Ovary (tissue), 7 donors: ENCODE measurements at regions not wholly inside any gene's neighbourhood (a gene's known extent, or its start where the extent isn't known, plus 50 kb on each side); places are given as distances from the start of the nearest gene placed in this dataset.

ENCODE experiments used
- DNase-seq, 5 donors: peaks; one replicate each; pipeline ENCODE4 v3.0.0-alpha.2; 2019 to 2020
- H3K27ac ChIP-seq, 2 donors: fragments of 200-600 bp; one replicate each; pipeline versions ENCODE4 v1.5.1 to v1.8.0; 2019 to 2022
- H3K27me3 ChIP-seq: fragments of 200-600 bp; one replicate; pipeline ENCODE4 v1.8.0; 2022
- H3K36me3 ChIP-seq: fragments of 200-600 bp; sonication (generic); one replicate; pipeline ENCODE4 v1.5.1; 2019
- H3K4me1 ChIP-seq: one replicate; pipeline ENCODE4 v1.8.1; 2013; ENCODE audit warnings: mild to moderate bottlenecking, moderate library complexity; ENCODE audit not compliant: insufficient read depth
- H3K4me3 ChIP-seq: fragments of 200-600 bp; sonication (generic); one replicate; pipeline ENCODE4 v1.5.1; 2017
- H3K9me3 ChIP-seq, 2 donors: fragments of 200-600 bp in 1 of 2; sonication (generic) in 1 of 2; one replicate each; pipeline versions ENCODE4 v1.5.1 to v1.8.1; 2013 to 2019; ENCODE audit warnings: mild to moderate bottlenecking in 1 of 2, moderate library complexity in 1 of 2
- EP300 ChIP-seq: sonication (generic); formaldehyde crosslinking; IDR thresholded peaks from one replicate; pipeline ENCODE4 v1.6.1; 2017; ENCODE audit warnings: antibody characterized with exemption
- POLR2A ChIP-seq: fragments of 450-650 bp; IDR thresholded peaks from one replicate; pipeline ENCODE4 v1.6.1; 2017; ENCODE audit warnings: antibody characterized with exemption, mild to moderate bottlenecking, moderate library complexity
- WGBS, 3 donors: extraction: QIAGEN DNeasy Blood & Tissue Kit in 1 of 3; methylation state at CpG; one replicate each; pipeline versions ENCODE4 v1.1.5 to v1.1.7; 2013 to 2017; 5-methylcytosine and 5-hydroxymethylcytosine counted together
- intact Hi-C, 4 donors: fragments of 100-400 bp; cut with DNase I; formaldehyde crosslinking; loops; one replicate each; pipeline versions ENCODE4 v1.11.0 to v1.15.1; 2022 to 2023
- TF ChIP-seq, protein P1 (sequence below), 3 donors: fragments of 450-650 bp in 2 of 3; fragments of 200-600 bp in 1 of 3; IDR thresholded peaks; one replicate each; pipeline versions ENCODE4 v1.5.1 to v1.8.0; 2016 to 2022; ENCODE audit warnings: antibody characterized with exemption in 3 of 3, mild to moderate bottlenecking in 1 of 3
- donor health status: DM: no; HTN: no; CAD: no; lungs with moderate emphysema.
- donor health status: DM: no; HTN: no; CAD: no.
- donor health status: Bipolar disorder and iron deficiency.
- donor health status: DM: no; HTN: no; CAD: no.
- donor health status: DM: yes; HTN: yes; CAD: no.

DNA sequence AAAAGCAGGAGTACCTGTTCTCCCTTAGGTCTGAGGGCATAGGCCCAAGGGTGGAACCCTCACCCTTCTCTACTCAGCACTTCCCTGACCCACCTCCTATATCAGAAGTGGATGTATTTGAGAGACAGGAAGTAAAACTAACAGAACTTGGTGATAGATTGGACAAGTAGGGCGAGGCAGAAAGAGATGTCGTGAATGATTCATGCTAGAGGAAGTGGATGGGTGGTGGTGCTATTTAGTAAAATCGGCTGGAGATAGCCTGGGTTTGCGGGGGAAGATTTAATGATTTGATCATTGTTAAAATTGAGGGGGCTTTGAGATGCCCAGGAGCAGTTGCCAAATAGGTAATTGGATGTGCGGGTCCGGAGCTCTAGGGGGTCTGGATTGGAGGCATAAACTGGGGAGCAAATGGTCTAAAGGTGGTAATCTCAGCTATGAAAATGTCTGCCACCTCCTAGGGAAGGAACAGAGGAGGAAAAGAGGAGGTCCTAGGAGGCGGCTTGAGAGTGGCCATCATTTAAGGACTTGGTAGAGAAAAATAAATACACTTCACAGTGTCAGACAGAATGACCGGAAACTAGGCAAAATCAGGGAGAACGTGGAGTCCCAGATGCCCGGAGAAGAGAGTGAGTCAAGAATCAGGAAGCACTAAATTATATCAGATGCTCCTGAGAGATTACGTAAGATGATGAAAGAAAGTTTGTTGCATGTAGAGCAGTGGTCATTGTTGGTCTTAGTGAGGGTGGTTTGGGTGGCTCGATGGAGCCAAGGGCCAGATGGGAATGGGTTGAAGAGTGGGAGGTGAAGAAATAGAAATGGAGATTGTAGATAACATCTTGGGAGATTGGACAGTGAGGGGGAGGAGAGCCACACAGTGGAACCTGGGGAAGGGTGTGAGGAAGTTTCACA is 142.0 kb downstream of the CEP57L1 start:
- no peaks in the 10 kb centered on the region for H3K27me3 ChIP-seq
- H3K4me3 ChIP-seq = no peak overlapping the region
- H3K27ac ChIP-seq = no peak overlapping the region
- H3K9me3 ChIP-seq = no peaks in the 10 kb centered on the region
- H3K36me3 ChIP-seq = no peaks in the 10 kb centered on the region
- DNase-seq = no peak
- 82 to 89% (median 86%) methylated on average over 12 of the region's 12 CpGs for WGBS, 3 donors
- intact Hi-C loops = loop anchor here in 1 of 4 donors (5.0 kb wide), 1 partner anchor 790 kb away; no protein-coding TSS in a partner anchor
- H3K4me1 ChIP-seq = no peaks in the 10 kb centered on the region
- TF ChIP-seq, protein P1, sequence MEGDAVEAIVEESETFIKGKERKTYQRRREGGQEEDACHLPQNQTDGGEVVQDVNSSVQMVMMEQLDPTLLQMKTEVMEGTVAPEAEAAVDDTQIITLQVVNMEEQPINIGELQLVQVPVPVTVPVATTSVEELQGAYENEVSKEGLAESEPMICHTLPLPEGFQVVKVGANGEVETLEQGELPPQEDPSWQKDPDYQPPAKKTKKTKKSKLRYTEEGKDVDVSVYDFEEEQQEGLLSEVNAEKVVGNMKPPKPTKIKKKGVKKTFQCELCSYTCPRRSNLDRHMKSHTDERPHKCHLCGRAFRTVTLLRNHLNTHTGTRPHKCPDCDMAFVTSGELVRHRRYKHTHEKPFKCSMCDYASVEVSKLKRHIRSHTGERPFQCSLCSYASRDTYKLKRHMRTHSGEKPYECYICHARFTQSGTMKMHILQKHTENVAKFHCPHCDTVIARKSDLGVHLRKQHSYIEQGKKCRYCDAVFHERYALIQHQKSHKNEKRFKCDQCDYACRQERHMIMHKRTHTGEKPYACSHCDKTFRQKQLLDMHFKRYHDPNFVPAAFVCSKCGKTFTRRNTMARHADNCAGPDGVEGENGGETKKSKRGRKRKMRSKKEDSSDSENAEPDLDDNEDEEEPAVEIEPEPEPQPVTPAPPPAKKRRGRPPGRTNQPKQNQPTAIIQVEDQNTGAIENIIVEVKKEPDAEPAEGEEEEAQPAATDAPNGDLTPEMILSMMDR (IDR thresholded peaks at IDR 0.05) = no peak
- TF ChIP-seq POLR2A (no peak), EP300 (no peak)

DNA sequence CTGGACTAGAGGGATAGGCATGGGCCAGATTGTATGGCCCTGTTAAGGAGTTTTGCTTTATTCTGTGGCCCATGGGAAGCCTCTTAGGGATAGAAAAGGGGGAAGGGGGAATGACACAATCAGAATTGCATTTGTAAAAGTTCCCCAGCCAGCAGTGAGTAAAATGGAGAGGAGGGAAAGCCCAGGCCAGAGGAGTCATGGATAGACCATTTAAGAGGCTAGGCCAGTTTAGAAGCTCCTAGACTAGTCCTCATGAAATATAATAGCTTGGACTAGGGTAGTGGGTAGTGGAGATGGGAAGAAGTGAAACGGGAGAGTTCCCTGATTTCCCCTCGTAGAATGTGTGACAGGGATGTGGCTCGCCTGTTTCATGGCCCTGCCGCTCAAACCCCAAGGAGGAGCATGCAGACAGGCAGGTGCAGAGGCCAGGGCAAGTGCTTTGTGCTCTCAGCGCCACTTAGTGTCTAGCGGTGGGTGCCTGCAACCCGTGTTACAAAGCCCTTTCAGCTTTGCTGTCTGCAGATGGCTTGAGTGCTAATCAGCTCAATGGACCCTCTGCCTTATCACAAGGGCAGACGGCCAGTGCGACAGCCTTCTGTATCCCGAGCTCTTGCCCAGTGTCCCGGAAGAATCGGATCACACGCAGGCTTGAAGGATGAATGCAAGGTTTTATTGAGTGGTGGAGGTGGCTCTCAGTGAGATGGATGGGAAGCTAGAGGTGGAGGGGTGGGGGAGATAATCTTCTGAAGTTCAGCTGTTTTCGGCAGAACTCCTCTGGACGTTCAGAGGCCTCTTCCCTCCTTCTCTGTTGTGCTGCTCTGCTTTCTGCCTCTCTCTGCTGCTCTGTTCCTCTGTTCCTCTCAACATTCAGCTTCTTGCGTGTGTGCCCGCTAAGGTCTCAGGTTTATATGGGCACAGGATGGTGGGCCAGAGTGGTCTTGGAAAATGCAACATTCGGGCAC is 141.1 kb downstream of the CEP57L1 start:
- H3K4me3 ChIP-seq = no peak overlapping the region
- no peaks in the 10 kb centered on the region for H3K36me3 ChIP-seq
- no peak overlapping the region for H3K27ac ChIP-seq
- TF ChIP-seq EP300 (no peak), POLR2A (no peak)
- TF ChIP-seq, protein P1 (IDR thresholded peaks at IDR 0.05) = no peak
- intact Hi-C loops = loop anchor here in 1 of 4 donors (5.0 kb wide), 1 partner anchor 791 kb away; no protein-coding TSS in a partner anchor
- WGBS, 3 donors = 53 to 62% (median 60%) methylated on average over 18 of the region's 18 CpGs
- no peak for DNase-seq
- H3K9me3 ChIP-seq = no peaks in the 10 kb centered on the region
- no peaks in the 10 kb centered on the region for H3K27me3 ChIP-seq
- no peaks in the 10 kb centered on the region for H3K4me1 ChIP-seq

DNA sequence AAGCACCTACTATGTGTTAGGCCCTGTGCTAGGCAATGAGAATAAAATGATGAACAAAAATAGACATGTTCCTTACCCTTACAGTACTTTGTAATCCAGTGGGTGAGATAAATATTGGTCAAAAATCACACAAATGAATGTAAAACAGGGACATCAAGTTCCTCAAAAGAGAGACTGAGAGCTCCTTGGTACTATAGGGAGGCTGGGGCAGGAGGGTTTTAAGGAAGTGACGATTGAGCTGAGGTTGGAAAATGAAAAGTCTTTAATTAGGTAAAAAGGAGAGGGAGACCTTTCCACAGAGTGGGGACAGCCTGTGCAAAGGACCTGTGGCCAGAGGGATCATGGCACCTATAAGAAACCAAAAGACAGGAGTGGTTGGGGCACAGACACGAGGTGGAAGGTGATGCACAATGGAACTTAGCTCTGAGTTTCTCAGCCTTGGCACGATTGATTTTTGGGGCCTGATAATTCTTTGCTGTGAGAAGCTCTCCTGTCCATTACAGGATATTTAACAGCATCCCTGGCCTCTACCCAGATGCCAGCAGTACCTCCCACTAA is 140.3 kb downstream of the CEP57L1 start:
- Histone ChIP-seq H3K9me3 (no peaks in the 10 kb centered on the region), H3K27me3 (no peaks in the 10 kb centered on the region), H3K4me3 (no peak overlapping the region), H3K4me1 (no peaks in the 10 kb centered on the region), H3K36me3 (no peaks in the 10 kb centered on the region), H3K27ac (no peak overlapping the region)
- WGBS, 3 donors = 82 to 95% (median 88%) methylated on average over 3 of the region's 3 CpGs
- no peak for DNase-seq
- TF ChIP-seq EP300 = no peak
- TF ChIP-seq, protein P1 (IDR thresholded peaks at IDR 0.05) = no peak
- no peak for TF ChIP-seq POLR2A
- intact Hi-C loops = loop anchor here in 1 of 4 donors (5.0 kb wide), 1 partner anchor 792 kb away; no protein-coding TSS in a partner anchor

DNA sequence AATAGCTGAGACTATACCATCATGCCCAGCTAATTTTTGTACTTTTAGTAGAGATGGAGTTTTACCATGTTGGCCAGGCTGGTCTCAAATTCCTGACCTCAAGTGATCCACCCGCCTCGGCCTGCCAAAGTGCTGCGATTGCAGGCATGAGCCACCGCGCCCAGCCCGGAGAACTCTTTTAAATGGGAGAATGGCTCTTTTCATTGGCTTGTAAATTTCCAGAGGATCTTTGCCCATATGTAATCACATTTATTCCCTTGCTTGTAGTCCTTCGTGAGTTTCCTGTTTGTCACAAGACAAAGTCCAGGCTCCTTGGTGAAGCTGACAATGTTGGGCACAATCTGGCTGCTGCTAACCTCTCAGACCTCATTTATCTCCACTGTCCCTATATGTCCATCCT is 135.1 kb downstream of the CEP57L1 start:
- no peak overlapping the region for H3K4me3 ChIP-seq

More for the DNA sequence above, 135.1 kb downstream of the CEP57L1 start:
- TF ChIP-seq, protein P1 (IDR thresholded peaks at IDR 0.05) = no peak
- no peak for TF ChIP-seq POLR2A
- no peak for TF ChIP-seq EP300
- whole genome bisulfite sequencing, 3 donors = 84 to 96% (median 94%) methylated on average over 7 of the region's 7 CpGs
- Histone ChIP-seq H3K27me3 (no peaks in the 10 kb centered on the region), H3K36me3 (no peaks in the 10 kb centered on the region), H3K9me3 (no peaks in the 10 kb centered on the region), H3K4me1 (no peaks in the 10 kb centered on the region), H3K27ac (no peak overlapping the region)
- intact Hi-C loops = no loop called here
- DNase-seq = no peak
